ENCODE measurements at regions not wholly inside any gene's neighbourhood (a gene's known extent, or its start where the extent isn't known, plus 50 kb on each side); places are given as distances from the start of the nearest gene placed in this dataset.

- CTCF ChIA-PET, result interaction anchor here (1.1 kb wide), 1 partner anchor 10 kb away, joined by 3 read pairs; no protein-coding TSS in a partner anchor
- no TSS peak for BruUV-seq (replicated peaks)
- no peaks in the 10 kb centered on the region for H3K9me1 ChIP-seq (replicated peaks; ENCODE audit: control insufficient read depth, extremely low read depth, insufficient read depth, low read length)
- no peak for FAIRE-seq
- dilution Hi-C loops (cut with MboI; ENCODE audit: extremely low pct_ligation_motif_present, low sequenced_read_pairs) (no loop called here), intact Hi-C loops (cut with micrococcal nuclease) (no loop called here)
- H4K20me1 ChIP-seq (replicated peaks; ENCODE audit: control insufficient read depth, extremely low read depth, insufficient read depth, low read length), result no peaks in the 10 kb centered on the region
- H3K27me3 ChIP-seq (ENCODE audit: control insufficient read depth in 2 of 2, insufficient read depth in 2 of 2, low read length in 2 of 2), result no peaks in the 10 kb centered on the region
- H3K79me2 ChIP-seq (ENCODE audit: control insufficient read depth, insufficient read depth, low read length), result no peaks in the 10 kb centered on the region
- H3K4me1 ChIP-seq (ENCODE audit: control insufficient read depth, extremely low read depth, insufficient read depth, low read length), result no peaks in the 10 kb centered on the region
- POLR2A ChIA-PET, result no interaction called here
- no peak for DNase-seq (ENCODE audit: low read depth, low spot score)
- H2AFZ ChIP-seq (ENCODE audit: low read depth, low read length), result no peak overlapping the region
- no peaks in the 10 kb centered on the region for H3K36me3 ChIP-seq (ENCODE audit: control insufficient read depth in 2 of 2, extremely low read depth in 1 of 2, insufficient read depth in 2 of 2, low read length in 2 of 2)
- no peak overlapping the region for H3K9ac ChIP-seq (replicated peaks; ENCODE audit: extremely low read depth, insufficient read depth, low read length)
- H3K4me2 ChIP-seq (ENCODE audit: insufficient read depth, low read length), result no peak overlapping the region
- no peak overlapping the region for H3K27ac ChIP-seq (ENCODE audit: insufficient read depth, low read depth, low read length)
- H3K4me3 ChIP-seq (replicated peaks in 1 of 3; ENCODE audit: insufficient read depth in 1 of 3, low read depth in 1 of 3, low read length in 3 of 3), result no peak overlapping the region
- no peaks in the 10 kb centered on the region for H3K9me3 ChIP-seq (replicated peaks; ENCODE audit: control insufficient read depth, insufficient read depth, low read length)
- TF ChIP-seq MYC (IDR thresholded peaks at IDR 0.05; ENCODE audit: low read depth, low read length) (no peak), GATA2 (IDR thresholded peaks at IDR 0.05; ENCODE audit: insufficient read depth, insufficient read length, low read depth, low read length) (no peak), MAX (IDR thresholded peaks at IDR 0.05; ENCODE audit: insufficient read depth, insufficient read length) (no peak), POLR2AphosphoS5 (IDR thresholded peaks at IDR 0.05; ENCODE audit: insufficient read depth, low read depth, low read length) (no peak), CTCF (IDR thresholded peaks at IDR 0.05; ENCODE audit: extremely low read depth in 1 of 2, insufficient read depth in 1 of 2, low read depth in 1 of 2, low read length in 2 of 2) (no peak), EZH2 (IDR thresholded peaks at IDR 0.05; ENCODE audit: borderline replicate concordance, low read depth, low read length, severe bottlenecking) (no peak), FOS (IDR thresholded peaks at IDR 0.05; ENCODE audit: borderline replicate concordance, insufficient read depth, low read length) (no peak), POLR2A (IDR thresholded peaks at IDR 0.05; ENCODE audit: low read depth, low read length) (no peak), JUN (IDR thresholded peaks at IDR 0.05; ENCODE audit: borderline replicate concordance, insufficient read depth, insufficient read length, low read depth) (no peak)
Observed at GRCh38 chr5:93008502-93009207, 572.4 kb downstream of the NR2F1-AS1 start.

Measured in endothelial cell of umbilical vein (primary cell).